Mesendoderm (in vitro differentiated cells): ENCODE measurements at regions not wholly inside any gene's neighbourhood (a gene's known extent, or its start where the extent isn't known, plus 50 kb on each side); places are given as distances from the start of the nearest gene placed in this dataset.

Experiments used
- DNase-seq: peaks from one replicate; pipeline ENCODE4 v3.0.0; 2013
- H2AK5ac ChIP-seq: 2 replicates; pipeline ENCODE4 v1.6.1; 2013; ENCODE audit warnings: low read length, inconsistent platforms
- H2BK120ac ChIP-seq: 2 replicates; pipeline ENCODE4 v1.6.1; 2013; ENCODE audit warnings: low read depth, mild to moderate bottlenecking, low read length, moderate library complexity, mixed read lengths
- H2BK15ac ChIP-seq: replicated peaks from 2 replicates; pipeline ENCODE4 v1.6.1; 2013; ENCODE audit warnings: low read depth, mild to moderate bottlenecking, moderate library complexity
- H2BK5ac ChIP-seq: 2 replicates; pipeline ENCODE4 v1.6.1; 2013; ENCODE audit warnings: low read length, inconsistent platforms
- H3K18ac ChIP-seq: 2 replicates; pipeline ENCODE4 v1.6.1; 2013; ENCODE audit warnings: mild to moderate bottlenecking, low read length, mixed read lengths
- H3K23ac ChIP-seq: one replicate; pipeline ENCODE4 v1.6.1; 2013; ENCODE audit warnings: low read length
- H3K27ac ChIP-seq: 2 replicates; pipeline ENCODE4 v1.5.1; 2013; ENCODE audit warnings: low read depth, mild to moderate bottlenecking, inconsistent platforms, low read length, moderate library complexity
- H3K27me3 ChIP-seq: 2 replicates; pipeline ENCODE4 v1.6.1; 2013; ENCODE audit warnings: low read length, control low read depth, mild to moderate bottlenecking, inconsistent platforms; ENCODE audit not compliant: insufficient read depth, poor library complexity
- H3K36me3 ChIP-seq: 2 replicates; pipeline ENCODE4 v1.6.1; 2013; ENCODE audit warnings: low read length, inconsistent platforms; ENCODE audit not compliant: control insufficient read depth, insufficient read depth
- H3K4ac ChIP-seq: one replicate; pipeline ENCODE4 v1.6.1; 2013; ENCODE audit warnings: low read depth, mild to moderate bottlenecking, low read length, moderate library complexity
- H3K4me1 ChIP-seq: 2 replicates; pipeline ENCODE4 v1.6.1; 2013; ENCODE audit warnings: low read depth, low read length, inconsistent platforms; ENCODE audit not compliant: control insufficient read depth
- H3K4me2 ChIP-seq: 2 replicates; pipeline ENCODE4 v1.6.1; 2013; ENCODE audit warnings: low read length
- H3K4me3 ChIP-seq: 2 replicates; pipeline ENCODE4 v1.5.1; 2013; ENCODE audit warnings: mild to moderate bottlenecking, low read length
- H3K56ac ChIP-seq: one replicate; pipeline ENCODE4 v1.6.1; 2013; ENCODE audit warnings: low read length
- H3K79me1 ChIP-seq: 2 replicates; pipeline ENCODE4 v1.6.1; 2013; ENCODE audit warnings: low read length, inconsistent platforms
- H3K79me2 ChIP-seq: 2 replicates; pipeline ENCODE4 v1.6.1; 2013; ENCODE audit warnings: mild to moderate bottlenecking, low read length; ENCODE audit not compliant: control insufficient read depth, insufficient read depth
- H3K9ac ChIP-seq: 2 replicates; pipeline ENCODE4 v1.6.1; 2013; ENCODE audit warnings: low read length, inconsistent platforms
- H4K5ac ChIP-seq: one replicate; pipeline ENCODE4 v1.6.1; 2013; ENCODE audit warnings: low read length
- H4K8ac ChIP-seq: one replicate; pipeline ENCODE4 v1.6.1; 2013; ENCODE audit warnings: low read depth, mild to moderate bottlenecking, control low read depth, low read length, moderate library complexity
- WGBS: extraction: QIAGEN DNeasy Blood & Tissue Kit; methylation state at CpG from one replicate; pipeline ENCODE4 v1.1.7; 2013; ENCODE audit warnings: low lambda C conversion rate, missing lambda C conversion rate; ENCODE audit not compliant: insufficient coverage; ENCODE audit errors: extremely low coverage; 5-methylcytosine and 5-hydroxymethylcytosine counted together

DNA sequence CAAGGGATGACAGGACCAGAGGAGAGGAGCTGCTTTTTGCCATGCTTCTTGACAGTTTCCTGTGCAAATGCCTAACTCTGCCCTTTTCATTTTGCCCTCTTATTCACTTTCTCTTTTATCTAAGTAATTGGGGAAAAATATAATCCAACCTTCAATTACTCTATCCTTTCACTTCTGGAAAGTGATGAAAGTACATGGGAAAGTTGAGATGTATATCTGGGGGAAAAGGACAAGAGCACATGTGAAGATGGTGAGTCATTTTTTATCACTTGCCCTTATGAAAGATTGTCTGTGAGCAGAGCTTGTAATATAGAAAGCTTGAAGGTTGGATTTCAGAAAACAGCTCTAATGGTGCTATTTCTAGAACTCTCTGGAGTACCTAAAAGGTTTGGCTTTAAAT lies 1070.7 kb downstream of the CNTNAP5 start:
- H3K4me1 ChIP-seq: no peaks in the 10 kb centered on the region
- H2BK15ac ChIP-seq: no peak overlapping the region
- no peak overlapping the region for H4K5ac ChIP-seq
- H3K27me3 ChIP-seq: no peaks in the 10 kb centered on the region
- H3K9ac ChIP-seq: no peak overlapping the region
- no peaks in the 10 kb centered on the region for H3K79me2 ChIP-seq
- no peak overlapping the region for H3K4me2 ChIP-seq
- H3K36me3 ChIP-seq: no peaks in the 10 kb centered on the region
- H3K23ac ChIP-seq: no peak overlapping the region
- DNase-seq: no peak
- H4K8ac ChIP-seq: no peak overlapping the region
- no peak overlapping the region for H2BK120ac ChIP-seq
- no peak overlapping the region for H3K4ac ChIP-seq
- no peak overlapping the region for H2BK5ac ChIP-seq
- no peak overlapping the region for H3K4me3 ChIP-seq
- H2AK5ac ChIP-seq: no peak overlapping the region
- H3K27ac ChIP-seq: no peak overlapping the region
- no peak overlapping the region for H3K18ac ChIP-seq
- no peaks in the 10 kb centered on the region for H3K79me1 ChIP-seq
- H3K56ac ChIP-seq: no peak overlapping the region

DNA sequence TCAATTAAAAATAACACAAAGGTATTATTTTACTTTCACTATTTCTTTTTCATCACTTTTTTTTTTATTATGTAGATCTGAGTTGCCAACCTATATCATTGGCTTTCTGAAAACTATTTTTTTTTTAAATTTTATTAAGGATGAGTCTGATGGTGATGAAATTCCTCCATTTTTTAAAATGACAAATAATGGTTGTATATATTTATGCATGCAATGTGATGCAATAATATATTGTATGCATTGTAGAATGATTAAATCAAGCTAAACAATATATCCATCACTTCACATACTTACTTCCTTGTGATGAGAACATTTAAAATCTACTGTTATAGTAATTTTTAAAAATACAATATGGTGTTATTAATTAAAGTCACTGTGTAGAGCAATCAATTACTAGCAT lies 1081.6 kb downstream of the CNTNAP5 start:
- Histone ChIP-seq H3K4ac (no peak overlapping the region), H3K4me1 (no peaks in the 10 kb centered on the region), H2BK120ac (no peak overlapping the region), H3K27ac (no peak overlapping the region), H4K5ac (no peak overlapping the region), H3K79me2 (no peaks in the 10 kb centered on the region), H2BK15ac (no peak overlapping the region), H2AK5ac (no peak overlapping the region), H3K23ac (no peak overlapping the region), H4K8ac (no peak overlapping the region), H3K79me1 (no peaks in the 10 kb centered on the region), H3K27me3 (no peaks in the 10 kb centered on the region), H2BK5ac (no peak overlapping the region), H3K4me2 (no peak overlapping the region), H3K36me3 (no peaks in the 10 kb centered on the region), H3K56ac (no peak overlapping the region), H3K18ac (no peak overlapping the region), H3K9ac (no peak overlapping the region), H3K4me3 (no peak overlapping the region)
- DNase-seq: no peak

DNA sequence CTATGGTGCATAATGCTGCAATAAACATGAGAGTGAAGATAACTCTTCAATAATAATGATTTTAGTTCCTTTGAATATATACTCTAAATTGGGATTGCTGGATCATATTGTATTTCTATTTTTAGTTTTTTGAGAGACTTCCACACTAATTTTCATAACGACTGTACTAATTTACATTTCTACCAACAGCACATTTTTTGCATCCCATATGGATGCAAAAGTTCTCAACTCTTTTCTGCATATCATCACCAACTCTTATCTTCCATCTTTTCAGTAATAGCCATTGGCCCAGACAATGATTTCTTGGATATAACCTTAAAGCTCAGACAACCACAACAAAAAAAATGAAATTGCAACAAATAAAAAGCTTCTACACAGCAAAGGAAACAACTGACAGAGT lies 1082.4 kb downstream of the CNTNAP5 start:
- Histone ChIP-seq H3K27ac (no peak overlapping the region), H2BK120ac (no peak overlapping the region), H3K18ac (no peak overlapping the region), H2AK5ac (no peak overlapping the region), H3K56ac (no peak overlapping the region), H2BK15ac (no peak overlapping the region), H3K4me2 (no peak overlapping the region), H3K23ac (no peak overlapping the region), H3K79me1 (no peaks in the 10 kb centered on the region), H3K4me3 (no peak overlapping the region), H3K4ac (no peak overlapping the region), H4K8ac (no peak overlapping the region), H4K5ac (no peak overlapping the region), H3K9ac (no peak overlapping the region), H2BK5ac (no peak overlapping the region), H3K4me1 (no peaks in the 10 kb centered on the region), H3K27me3 (no peaks in the 10 kb centered on the region), H3K79me2 (no peaks in the 10 kb centered on the region), H3K36me3 (no peaks in the 10 kb centered on the region)
- WGBS: no CpG with 5 or more reads among the region's 1 CpG
- DNase-seq: no peak

DNA sequence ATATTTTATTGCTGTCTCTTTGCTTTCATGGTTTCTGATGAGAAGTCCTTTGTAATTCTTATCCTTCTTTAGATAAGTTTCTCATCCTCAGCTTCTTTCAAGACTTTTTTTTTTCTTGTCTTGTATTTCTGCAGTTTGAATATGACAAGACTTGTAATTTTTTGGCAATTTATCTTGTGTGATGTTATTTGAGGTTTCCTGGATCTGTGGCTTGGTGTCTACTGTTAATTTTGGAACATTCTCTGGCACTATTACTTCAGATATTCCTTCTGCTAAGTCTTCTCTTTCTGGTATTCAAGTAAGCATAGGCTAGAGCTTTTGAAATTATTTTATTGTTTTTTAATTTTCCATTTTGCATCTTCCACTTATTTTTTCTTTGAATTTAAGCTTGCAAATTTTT lies 1083.2 kb downstream of the CNTNAP5 start:
- no peaks in the 10 kb centered on the region for H3K79me1 ChIP-seq
- H4K5ac ChIP-seq: no peak overlapping the region
- H3K4ac ChIP-seq: no peak overlapping the region
- no peak for DNase-seq
- no peaks in the 10 kb centered on the region for H3K4me1 ChIP-seq
- no peaks in the 10 kb centered on the region for H3K36me3 ChIP-seq
- H3K27ac ChIP-seq: no peak overlapping the region
- H2BK120ac ChIP-seq: no peak overlapping the region
- no peaks in the 10 kb centered on the region for H3K79me2 ChIP-seq
- H3K18ac ChIP-seq: no peak overlapping the region
- no peak overlapping the region for H3K56ac ChIP-seq
- no peak overlapping the region for H4K8ac ChIP-seq
- H3K23ac ChIP-seq: no peak overlapping the region
- H2BK15ac ChIP-seq: no peak overlapping the region
- H3K9ac ChIP-seq: no peak overlapping the region
- H3K4me3 ChIP-seq: no peak overlapping the region
- no peak overlapping the region for H3K4me2 ChIP-seq
- no peaks in the 10 kb centered on the region for H3K27me3 ChIP-seq
- no peak overlapping the region for H2AK5ac ChIP-seq
- no peak overlapping the region for H2BK5ac ChIP-seq

DNA sequence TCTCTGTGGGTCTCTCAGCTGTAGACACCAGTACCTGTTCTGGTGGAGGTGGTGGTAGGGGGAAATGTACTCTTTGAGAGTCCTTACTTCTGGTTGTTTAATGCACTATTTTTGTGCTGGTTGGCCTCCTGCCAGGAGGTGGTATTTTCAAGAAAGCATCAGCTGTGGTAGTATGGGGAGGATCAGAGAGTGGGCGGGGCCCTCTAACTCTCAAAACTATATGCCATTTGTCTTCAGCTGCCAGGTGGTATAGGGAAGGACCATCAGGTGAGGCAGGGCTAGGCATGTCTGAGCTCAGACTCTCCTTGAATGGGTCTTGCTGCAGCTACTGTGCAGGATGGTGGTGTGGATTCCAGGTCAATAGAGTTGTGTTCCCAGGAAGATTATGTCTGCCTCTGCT lies 1100.8 kb downstream of the CNTNAP5 start:
- H3K23ac ChIP-seq: no peak overlapping the region
- H2BK5ac ChIP-seq: no peak overlapping the region
- H3K79me1 ChIP-seq: no peaks in the 10 kb centered on the region
- H3K4me2 ChIP-seq: no peak overlapping the region
- H3K9ac ChIP-seq: no peak overlapping the region
- no peaks in the 10 kb centered on the region for H3K27me3 ChIP-seq
- H3K4me1 ChIP-seq: no peaks in the 10 kb centered on the region
- H2BK15ac ChIP-seq: no peak overlapping the region
- no peak overlapping the region for H3K4ac ChIP-seq
- no peak overlapping the region for H3K27ac ChIP-seq
- H2BK120ac ChIP-seq: no peak overlapping the region
- no peak overlapping the region for H3K4me3 ChIP-seq
- no peak overlapping the region for H3K18ac ChIP-seq
- H3K56ac ChIP-seq: no peak overlapping the region
- H4K5ac ChIP-seq: no peak overlapping the region
- DNase-seq: no peak
- H4K8ac ChIP-seq: no peak overlapping the region
- H3K79me2 ChIP-seq: no peaks in the 10 kb centered on the region
- no peak overlapping the region for H2AK5ac ChIP-seq
- H3K36me3 ChIP-seq: no peaks in the 10 kb centered on the region
- no CpG with 5 or more reads among the region's 1 CpG for WGBS

DNA sequence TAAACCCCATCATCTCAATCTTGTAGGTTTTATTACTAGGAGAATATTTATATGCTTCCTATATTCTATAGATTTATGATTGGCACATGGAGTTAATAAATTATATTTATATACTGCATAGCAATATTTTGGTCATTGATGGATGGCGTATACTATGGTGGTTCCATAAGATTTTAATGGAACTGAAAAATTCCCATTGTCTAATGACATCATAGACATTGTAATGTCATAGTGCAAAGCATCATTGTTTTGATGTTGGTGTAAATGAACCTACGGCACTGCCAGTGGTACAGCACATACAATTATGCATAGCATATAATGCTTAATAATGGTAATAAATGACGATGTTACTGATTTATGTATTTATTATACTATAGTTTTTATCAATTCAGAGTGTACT lies 1135.9 kb downstream of the CNTNAP5 start:
- no CpG with 5 or more reads among the region's 3 CpGs for WGBS
- DNase-seq: no peak

More for the DNA sequence above, 1135.9 kb downstream of the CNTNAP5 start:
- Histone ChIP-seq H3K23ac (no peak overlapping the region), H3K56ac (no peak overlapping the region), H2AK5ac (no peak overlapping the region), H3K79me2 (no peaks in the 10 kb centered on the region), H3K4me1 (no peaks in the 10 kb centered on the region), H4K5ac (no peak overlapping the region), H3K4me3 (no peak overlapping the region), H4K8ac (no peak overlapping the region), H2BK120ac (no peak overlapping the region), H3K79me1 (no peaks in the 10 kb centered on the region), H3K9ac (no peak overlapping the region), H2BK5ac (no peak overlapping the region), H3K27me3 (no peaks in the 10 kb centered on the region), H3K4ac (no peak overlapping the region), H3K4me2 (no peak overlapping the region), H3K36me3 (no peaks in the 10 kb centered on the region), H3K18ac (no peak overlapping the region), H3K27ac (no peak overlapping the region), H2BK15ac (no peak overlapping the region)
